ENCODE measurements at regions not wholly inside any gene's neighbourhood (a gene's known extent, or its start where the extent isn't known, plus 50 kb on each side); places are given as distances from the start of the nearest gene placed in this dataset.
"Not testable (repeated sequence)": the region's sequence is repeated elsewhere in the genome, so short reads cannot be mapped to it uniquely, and the experiment has no call there.

GRCh38 chr12:74018849-74019248, 518.8 kb upstream of the ATXN7L3B start:
- no CpG with 5 or more reads among the region's 1 CpG for WGBS (ENCODE audit: insufficient coverage)
- no peak for ATAC-seq
- DNase-seq = no peak
- Mint-ChIP-seq H3K36me3 (no peaks in the 10 kb centered on the region), H3K9me3 (peaks cover 2 to 4% of the 10 kb centered on the region in 2 donors), H3K4me1 (no peaks in the 10 kb centered on the region), H3K27ac (no peak overlapping the region), H3K4me3 (no peak overlapping the region), H3K27me3 (ENCODE audit: low read depth in 2 of 2) (no peaks in the 10 kb centered on the region)
- Histone ChIP-seq H3K9me3 (ENCODE audit: control insufficient read depth, insufficient read depth, low read length) (no peaks in the 10 kb centered on the region), H3K4me3 (ENCODE audit: low read length) (no peak overlapping the region), H3K27me3 (ENCODE audit: control insufficient read depth, insufficient read depth, low read length) (no peaks in the 10 kb centered on the region), H3K4me1 (ENCODE audit: control insufficient read depth, insufficient read depth, low read length) (no peaks in the 10 kb centered on the region), H3K27ac (ENCODE audit: low read length) (no peak overlapping the region), H3K36me3 (ENCODE audit: control insufficient read depth, insufficient read depth, low read length) (no peaks in the 10 kb centered on the region)
- intact Hi-C loops (cut with micrococcal nuclease) = no loop called here
- TF ChIP-seq CTCF (IDR thresholded peaks at IDR 0.05) = no peak

GRCh38 chr12:74021937-74022336, 515.7 kb upstream of the ATXN7L3B start:
- Mint-ChIP-seq H3K9me3 (no peaks in the 10 kb centered on the region), H3K27me3 (ENCODE audit: low read depth in 2 of 2) (no peaks in the 10 kb centered on the region), H3K4me1 (no peaks in the 10 kb centered on the region), H3K36me3 (no peaks in the 10 kb centered on the region), H3K4me3 (no peak overlapping the region), H3K27ac (no peak overlapping the region)
- ATAC-seq (peak in 1 of 3 donors; percentile 64), DNase-seq (peak in 1 of 2 donors; percentile 8)
- intact Hi-C loops (cut with micrococcal nuclease) = loop anchor here (5.0 kb wide), 1 partner anchor 515 kb away; the partner anchor contains the start of gene ATXN7L3B
- Histone ChIP-seq H3K9me3 (ENCODE audit: control insufficient read depth, insufficient read depth, low read length) (no peaks in the 10 kb centered on the region), H3K4me3 (ENCODE audit: low read length) (no peak overlapping the region), H3K27me3 (ENCODE audit: control insufficient read depth, insufficient read depth, low read length) (no peaks in the 10 kb centered on the region), H3K4me1 (ENCODE audit: control insufficient read depth, insufficient read depth, low read length) (no peaks in the 10 kb centered on the region), H3K27ac (ENCODE audit: low read length) (no peak overlapping the region), H3K36me3 (ENCODE audit: control insufficient read depth, insufficient read depth, low read length) (no peaks in the 10 kb centered on the region)
- 20% methylated on average over 9 of the region's 9 CpGs for WGBS (ENCODE audit: insufficient coverage)
- no peak for TF ChIP-seq CTCF (IDR thresholded peaks at IDR 0.05)

GRCh38 chr12:74031045-74031444, 506.6 kb upstream of the ATXN7L3B start:
- Histone ChIP-seq H3K27me3 (ENCODE audit: control insufficient read depth, insufficient read depth, low read length) (no peaks in the 10 kb centered on the region), H3K4me1 (ENCODE audit: control insufficient read depth, insufficient read depth, low read length) (no peaks in the 10 kb centered on the region), H3K4me3 (ENCODE audit: low read length) (no peak overlapping the region), H3K27ac (ENCODE audit: low read length) (no peak overlapping the region), H3K36me3 (ENCODE audit: control insufficient read depth, insufficient read depth, low read length) (no peaks in the 10 kb centered on the region), H3K9me3 (ENCODE audit: control insufficient read depth, insufficient read depth, low read length) (no peaks in the 10 kb centered on the region)
- Mint-ChIP-seq H3K27ac (no peak overlapping the region), H3K4me3 (no peak overlapping the region), H3K36me3 (no peaks in the 10 kb centered on the region), H3K4me1 (no peaks in the 10 kb centered on the region), H3K27me3 (ENCODE audit: low read depth in 2 of 2) (no peaks in the 10 kb centered on the region), H3K9me3 (peaks cover 0 to 3% of the 10 kb centered on the region in 2 donors)
- DNase-seq (no peak), ATAC-seq (no peak)
- intact Hi-C loops (cut with micrococcal nuclease) = no loop called here
- no peak for TF ChIP-seq CTCF (IDR thresholded peaks at IDR 0.05)
- 49% methylated on average over 2 of the region's 2 CpGs for WGBS (ENCODE audit: insufficient coverage)

DNA sequence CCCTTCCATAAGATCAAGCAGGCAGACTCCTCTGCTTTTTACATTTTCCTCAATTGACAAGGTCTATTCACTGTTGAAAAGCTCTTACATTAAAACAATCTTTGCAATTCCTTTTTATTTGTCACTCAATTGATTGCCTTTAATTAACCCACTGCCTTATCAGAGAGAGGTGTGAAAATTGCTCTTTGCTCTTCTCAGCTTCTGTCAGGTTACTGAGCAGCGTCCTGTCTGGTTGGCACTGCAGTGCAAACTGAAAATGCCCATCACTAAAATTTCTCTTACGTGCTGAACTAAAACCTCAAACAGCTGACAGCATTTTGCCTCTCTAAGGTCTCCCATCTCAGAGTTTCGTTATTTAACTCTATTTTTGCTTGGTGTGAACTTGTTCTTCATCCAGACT, 504.1 kb upstream of the ATXN7L3B start:
- no peak overlapping the region for H3K4me3 ChIP-seq (ENCODE audit: low read length)
- H3K4me1 ChIP-seq (ENCODE audit: control insufficient read depth, insufficient read depth, low read length) = no peaks in the 10 kb centered on the region
- H3K9me3 Mint-ChIP-seq = peaks cover 0 to 3% of the 10 kb centered on the region in 2 donors
- H3K27ac ChIP-seq (ENCODE audit: low read length) = no peak overlapping the region
- H3K27me3 Mint-ChIP-seq (ENCODE audit: low read depth in 2 of 2) = no peaks in the 10 kb centered on the region
- no peak for DNase-seq
- 57% methylated on average over 2 of the region's 3 CpGs for WGBS (ENCODE audit: insufficient coverage)
- H3K36me3 ChIP-seq (ENCODE audit: control insufficient read depth, insufficient read depth, low read length) = no peaks in the 10 kb centered on the region
- intact Hi-C loops (cut with micrococcal nuclease) = no loop called here
- H3K9me3 ChIP-seq (ENCODE audit: control insufficient read depth, insufficient read depth, low read length) = no peaks in the 10 kb centered on the region
- no peak overlapping the region for H3K4me3 Mint-ChIP-seq
- H3K27me3 ChIP-seq (ENCODE audit: control insufficient read depth, insufficient read depth, low read length) = no peaks in the 10 kb centered on the region
- no peaks in the 10 kb centered on the region for H3K4me1 Mint-ChIP-seq
- no peaks in the 10 kb centered on the region for H3K36me3 Mint-ChIP-seq
- no peak overlapping the region for H3K27ac Mint-ChIP-seq
- no peak for ATAC-seq
- TF ChIP-seq CTCF (IDR thresholded peaks at IDR 0.05) = no peak

DNA sequence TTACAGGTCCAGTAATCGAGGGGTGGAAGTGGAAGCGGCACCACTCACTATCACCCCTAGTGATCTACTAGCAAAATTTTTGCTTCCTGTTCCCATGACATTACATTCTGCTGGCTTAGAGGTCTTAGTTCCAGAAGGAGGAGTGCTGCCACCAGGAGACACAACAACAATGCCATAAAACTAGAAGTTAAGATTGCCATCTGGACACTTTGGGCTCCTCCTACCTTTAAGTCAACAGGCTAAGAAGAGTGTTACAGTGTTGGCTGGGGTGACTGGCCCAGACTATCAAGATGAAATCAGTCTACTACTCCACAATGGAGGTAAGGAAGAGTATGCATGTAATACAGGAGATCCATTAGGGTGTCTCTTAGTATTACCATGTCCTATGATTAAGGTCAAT, 498.5 kb upstream of the ATXN7L3B start:
- WGBS (ENCODE audit: insufficient coverage) = 73% methylated on average over 2 of the region's 2 CpGs
- H3K4me3 ChIP-seq (ENCODE audit: low read length); H3K27ac ChIP-seq (ENCODE audit: low read length); H3K4me3 Mint-ChIP-seq; H3K9me3 ChIP-seq (ENCODE audit: control insufficient read depth, insufficient read depth, low read length); H3K36me3 Mint-ChIP-seq; H3K27ac Mint-ChIP-seq; intact Hi-C loops (cut with micrococcal nuclease); H3K36me3 ChIP-seq (ENCODE audit: control insufficient read depth, insufficient read depth, low read length); H3K4me1 Mint-ChIP-seq; DNase-seq; H3K27me3 ChIP-seq (ENCODE audit: control insufficient read depth, insufficient read depth, low read length); ATAC-seq; H3K4me1 ChIP-seq (ENCODE audit: control insufficient read depth, insufficient read depth, low read length); H3K27me3 Mint-ChIP-seq (ENCODE audit: low read depth in 2 of 2): not testable (repeated sequence)
- peaks cover 5 to 14% of the 10 kb centered on the region in 2 donors for H3K9me3 Mint-ChIP-seq

All from natural killer cell (primary cell).